Cardiac muscle cell (in vitro differentiated cells and primary cell): ENCODE measurements at regions not wholly inside any gene's neighbourhood (a gene's known extent, or its start where the extent isn't known, plus 50 kb on each side); places are given as distances from the start of the nearest gene placed in this dataset.
A peak's percentile ranks its signal among the peaks of the same experiment; 100 is the strongest.

Experiments
- DNase-seq, 2 donors: peaks; one replicate each; pipeline versions ENCODE4 v3.0.0 to v3.0.0-alpha.2; 2010 to 2017; ENCODE audit warnings: low read depth in 1 of 2, low spot score in 1 of 2
- H3K27ac ChIP-seq: fragments of 200-600 bp; sonication (generic); 2 replicates; pipeline ENCODE4 v1.5.1; 2016
- H3K27me3 ChIP-seq: fragments of 200-600 bp; sonication (generic); 2 replicates; pipeline ENCODE4 v1.6.0; 2016; ENCODE audit warnings: control low read depth
- H3K36me3 ChIP-seq: fragments of 200-600 bp; sonication (generic); 2 replicates; pipeline ENCODE4 v1.5.1; 2016; ENCODE audit warnings: control low read depth
- H3K4me1 ChIP-seq: fragments of 200-600 bp; sonication (generic); 2 replicates; pipeline ENCODE4 v1.8.1; 2017; ENCODE audit warnings: low read depth, mild to moderate bottlenecking, mixed run types
- H3K4me3 ChIP-seq: fragments of 200-600 bp; sonication (generic); 2 replicates; pipeline ENCODE4 v1.5.1; 2016; ENCODE audit warnings: mild to moderate bottlenecking
- H3K9me3 ChIP-seq: fragments of 200-600 bp; sonication (generic); 2 replicates; pipeline ENCODE4 v1.5.1; 2017; ENCODE audit warnings: low read depth, mild to moderate bottlenecking, control low read depth
- CTCF ChIP-seq: IDR thresholded peaks from 2 replicates; pipeline ENCODE4 v1.5.1; 2012; ENCODE audit warnings: low read depth, mild to moderate bottlenecking, low read length

DNA sequence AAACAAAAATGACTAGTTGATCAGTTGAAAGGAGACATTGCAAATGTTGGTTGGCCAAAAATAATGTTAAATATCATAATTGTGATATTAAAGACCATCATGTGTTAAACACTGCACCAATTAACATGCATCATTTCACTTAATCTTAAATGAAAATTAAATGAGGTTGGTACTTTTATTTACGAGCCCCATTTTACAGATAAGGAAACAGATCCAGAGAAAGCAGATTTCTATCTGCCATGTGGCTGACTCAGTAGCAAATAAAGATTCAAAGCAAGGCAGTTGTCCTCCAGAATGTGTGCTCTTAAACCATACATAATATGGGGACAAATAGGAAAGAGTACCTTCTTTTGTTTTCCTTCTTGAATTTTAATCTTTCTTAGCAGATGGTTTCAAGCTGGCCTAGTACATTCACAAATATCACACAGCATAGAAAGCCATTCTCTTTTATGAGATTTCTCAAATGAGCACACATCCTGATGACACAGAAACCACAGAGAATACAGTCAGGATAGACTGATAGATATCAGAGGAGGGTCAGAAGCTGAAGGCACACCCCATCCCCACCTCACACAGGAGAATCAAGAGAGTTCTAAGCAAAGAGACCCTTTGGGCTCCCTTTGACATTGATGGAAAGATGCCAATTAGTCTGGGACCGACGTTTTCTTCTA, 647.9 kb upstream of the CAMK1G start:
- no peak overlapping the region for H3K4me3 ChIP-seq
- no peaks in the 10 kb centered on the region for H3K36me3 ChIP-seq
- H3K9me3 ChIP-seq: no peaks in the 10 kb centered on the region
- H3K4me1 ChIP-seq: peaks cover 15% of the 10 kb centered on the region
- no peak for DNase-seq
- TF ChIP-seq CTCF: no peak
- no peaks in the 10 kb centered on the region for H3K27me3 ChIP-seq
- no peak overlapping the region for H3K27ac ChIP-seq

DNA sequence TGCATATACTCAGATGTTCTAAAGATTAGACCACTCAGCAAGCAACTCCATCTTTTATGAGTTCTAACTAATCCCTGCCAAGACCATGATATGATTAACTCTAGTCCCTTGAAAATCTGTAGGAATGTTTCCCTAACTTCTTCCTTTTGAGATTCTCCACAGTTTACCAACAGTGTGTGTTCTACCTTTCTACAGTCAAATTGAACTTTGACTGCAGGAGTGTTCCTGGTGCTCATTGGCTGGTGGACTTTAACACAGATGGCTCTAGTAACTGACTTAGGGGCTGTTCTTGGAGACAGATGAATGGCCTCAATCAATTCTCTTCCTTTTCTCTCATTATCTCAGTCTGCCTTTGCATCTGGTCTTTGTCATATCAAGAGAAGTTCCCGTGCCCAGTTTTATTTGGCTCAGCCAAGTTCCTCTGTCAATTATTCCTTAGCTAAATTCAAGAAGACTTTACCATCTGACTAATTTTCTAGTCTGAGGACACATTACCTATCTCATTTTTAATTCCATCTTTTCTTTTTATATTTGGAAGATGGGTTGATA, 643.9 kb upstream of the CAMK1G start:
- Histone ChIP-seq H3K4me1 (peaks cover 23% of the 10 kb centered on the region), H3K27ac (no peak overlapping the region), H3K4me3 (no peak overlapping the region)

GRCh38 chr1:208942394-208943130, 641.0 kb upstream of the CAMK1G start:
- Histone ChIP-seq H3K27me3 (no peaks in the 10 kb centered on the region), H3K4me1 (peaks cover 16% of the 10 kb centered on the region), H3K4me3 (no peak overlapping the region), H3K36me3 (no peaks in the 10 kb centered on the region), H3K27ac (no peak overlapping the region), H3K9me3 (no peaks in the 10 kb centered on the region)
- TF ChIP-seq CTCF: no peak
- peak in 1 of 2 donors; percentile 2 for DNase-seq

More for the DNA sequence above, 643.9 kb upstream of the CAMK1G start:
- H3K27me3 ChIP-seq: no peaks in the 10 kb centered on the region
- no peak for TF ChIP-seq CTCF
- DNase-seq: no peak
- no peaks in the 10 kb centered on the region for H3K36me3 ChIP-seq
- no peaks in the 10 kb centered on the region for H3K9me3 ChIP-seq

DNA sequence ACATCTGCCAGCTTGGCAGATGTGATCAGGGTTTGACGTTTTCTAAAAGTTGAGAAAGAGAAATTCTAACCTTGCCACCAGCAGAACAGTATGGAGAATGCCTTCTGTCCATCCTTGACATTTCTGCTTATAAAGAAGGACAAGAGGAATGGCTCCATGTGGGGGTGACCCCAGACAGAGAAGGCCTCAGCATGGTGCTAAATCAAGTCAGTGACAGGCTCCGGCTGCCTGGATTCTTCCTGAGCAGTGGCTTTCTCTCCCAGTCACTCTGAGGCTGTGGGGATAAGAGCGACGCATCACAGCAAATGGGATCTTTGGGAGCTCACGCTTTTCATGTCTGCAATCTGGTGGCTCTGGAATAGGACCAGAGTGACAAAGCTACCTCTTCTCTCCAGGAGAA, 640.2 kb upstream of the CAMK1G start:
- peaks cover 16% of the 10 kb centered on the region for H3K4me1 ChIP-seq
- no peak overlapping the region for H3K27ac ChIP-seq
- no peaks in the 10 kb centered on the region for H3K36me3 ChIP-seq
- no peaks in the 10 kb centered on the region for H3K27me3 ChIP-seq
- H3K9me3 ChIP-seq: no peaks in the 10 kb centered on the region
- DNase-seq: no peak
- no peak overlapping the region for H3K4me3 ChIP-seq
- TF ChIP-seq CTCF: no peak

DNA sequence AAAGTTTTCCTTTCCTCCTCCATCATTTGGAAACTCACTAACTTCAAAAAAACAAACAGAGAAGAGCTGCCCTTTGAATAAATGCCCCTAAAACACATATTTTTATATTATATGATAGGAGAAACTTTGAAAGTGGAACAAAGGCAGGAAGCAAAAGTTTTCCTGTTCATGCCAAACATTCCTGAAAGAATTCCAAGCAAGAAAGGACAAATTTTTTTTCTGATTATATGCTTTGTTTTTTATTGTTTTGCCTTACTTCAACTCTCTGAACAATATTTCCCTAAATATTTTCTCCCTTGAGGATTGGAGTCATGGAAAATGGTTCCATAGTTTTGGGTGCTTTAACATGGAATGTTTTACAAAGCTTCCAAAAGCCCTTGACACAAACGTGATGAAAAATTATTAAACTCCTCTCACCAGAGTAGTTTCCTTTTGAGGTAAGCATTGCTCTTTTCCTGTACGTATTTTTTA, 638.5 kb upstream of the CAMK1G start:
- TF ChIP-seq CTCF: no peak
- DNase-seq: no peak
- no peaks in the 10 kb centered on the region for H3K27me3 ChIP-seq
- peaks cover 14% of the 10 kb centered on the region for H3K4me1 ChIP-seq
- H3K27ac ChIP-seq: no peak overlapping the region
- no peak overlapping the region for H3K4me3 ChIP-seq
- no peaks in the 10 kb centered on the region for H3K36me3 ChIP-seq
- no peaks in the 10 kb centered on the region for H3K9me3 ChIP-seq
